ENCODE measurements at regions not wholly inside any gene's neighbourhood (a gene's known extent, or its start where the extent isn't known, plus 50 kb on each side); places are given as distances from the start of the nearest gene placed in this dataset.

GRCh38 chr1:219681876-219682275 is 69.0 kb upstream of the ZC3H11B start:
- DNase-seq (ENCODE audit: low read depth in 4 of 4, low spot score in 2 of 4): no peak

- DNase-seq (ENCODE audit: low read depth in 4 of 4, low spot score in 2 of 4): no peak
Observed at GRCh38 chr1:219676012-219676765, 63.3 kb upstream of the ZC3H11B start.

- no peak for DNase-seq (ENCODE audit: low read depth in 4 of 4, low spot score in 2 of 4)
Observed at GRCh38 chr1:219670426-219671149, 57.7 kb upstream of the ZC3H11B start.

GRCh38 chr1:219669556-219669955 is 56.7 kb upstream of the ZC3H11B start:
- no peak for DNase-seq (ENCODE audit: low read depth in 4 of 4, low spot score in 2 of 4)

- no peak for DNase-seq (ENCODE audit: low read depth in 4 of 4, low spot score in 2 of 4)
Observed at GRCh38 chr1:219669042-219669441, 56.1 kb upstream of the ZC3H11B start.

- no peak for DNase-seq (ENCODE audit: low read depth in 4 of 4, low spot score in 2 of 4)
Observed at GRCh38 chr1:219668446-219668845, 55.5 kb upstream of the ZC3H11B start.

GRCh38 chr1:219666242-219666641 is 53.3 kb upstream of the ZC3H11B start:
- no peak for DNase-seq (ENCODE audit: low read depth in 4 of 4, low spot score in 2 of 4)

- no peak for DNase-seq (ENCODE audit: low read depth in 4 of 4, low spot score in 2 of 4)
Observed at GRCh38 chr1:219665089-219665488, 52.2 kb upstream of the ZC3H11B start.

GRCh38 chr1:219664310-219665029 is 51.6 kb upstream of the ZC3H11B start:
- no peak for DNase-seq (ENCODE audit: low read depth in 4 of 4, low spot score in 2 of 4)

Data from left renal cortex interstitium (tissue), 4 donors.